HEK293T (cell line): ENCODE measurements at regions not wholly inside any gene's neighbourhood (a gene's known extent, or its start where the extent isn't known, plus 50 kb on each side); places are given as distances from the start of the nearest gene placed in this dataset.

Experiments
- CTCF ChIA-PET: fragments of 350-600 bp; formaldehyde crosslinking; extraction: SDS; loops from one replicate; lab custom pipeline; 2021; ENCODE audit warnings: antibody characterized with exemption, inconsistent platforms; lab: Yijun Ruan, JAX
- POLR2A ChIA-PET: fragments of 350-600 bp; formaldehyde crosslinking; extraction: SDS; loops from one replicate; lab custom pipeline; 2020; ENCODE audit warnings: antibody characterized with exemption, inconsistent platforms; lab: Yijun Ruan, JAX
- DNase-seq: peaks from one replicate; pipeline ENCODE4 v3.0.0; 2012; ENCODE audit warnings: mixed read lengths; ENCODE audit errors: extremely low spot score
- ARNT ChIP-seq: fragments of 450-650 bp; IDR thresholded peaks from 2 replicates; pipeline ENCODE4 v1.6.1; 2017; ENCODE audit warnings: mild to moderate bottlenecking
- BHLHE40 ChIP-seq: fragments of 450-650 bp; IDR thresholded peaks from 2 replicates; pipeline ENCODE4 v1.6.1; 2016; ENCODE audit warnings: mild to moderate bottlenecking, moderate library complexity, borderline replicate concordance
- CTBP1 ChIP-seq: fragments of 450-650 bp; IDR thresholded peaks from 2 replicates; pipeline ENCODE4 v1.6.1; 2016; ENCODE audit warnings: borderline replicate concordance
- ELF4 ChIP-seq: fragments of 450-650 bp; IDR thresholded peaks from 2 replicates; pipeline ENCODE4 v1.6.1; 2017; ENCODE audit warnings: antibody characterized with exemption
- FOXA1 ChIP-seq: fragments of 450-650 bp; IDR thresholded peaks from 2 replicates; pipeline ENCODE4 v1.6.1; 2016; ENCODE audit warnings: mild to moderate bottlenecking
- FOXK2 ChIP-seq: fragments of 450-650 bp; IDR thresholded peaks from 2 replicates; pipeline ENCODE4 v1.6.1; 2016; ENCODE audit warnings: mild to moderate bottlenecking
- FOXM1 ChIP-seq: fragments of 450-650 bp; IDR thresholded peaks from 2 replicates; pipeline ENCODE4 v1.6.1; 2017; ENCODE audit warnings: mild to moderate bottlenecking, borderline replicate concordance
- HDGF ChIP-seq: fragments of 450-650 bp; IDR thresholded peaks from 2 replicates; pipeline ENCODE4 v1.6.1; 2017; ENCODE audit warnings: antibody characterized with exemption, borderline replicate concordance
- L3MBTL2 ChIP-seq: fragments of 450-650 bp; conservative IDR thresholded peaks from 2 replicates; pipeline ENCODE4 v1.6.1; 2016; ENCODE audit warnings: mild to moderate bottlenecking
- LEF1 ChIP-seq: fragments of 450-650 bp; IDR thresholded peaks from 2 replicates; pipeline ENCODE4 v1.6.1; 2017; ENCODE audit warnings: mild to moderate bottlenecking, borderline replicate concordance
- NFRKB ChIP-seq: fragments of 450-650 bp; IDR thresholded peaks from 2 replicates; pipeline ENCODE4 v1.6.1; 2016; ENCODE audit warnings: mild to moderate bottlenecking, moderate library complexity
- PKNOX1 ChIP-seq: fragments of 450-650 bp; IDR thresholded peaks from 2 replicates; pipeline ENCODE4 v1.6.1; 2016
- SP1 ChIP-seq: fragments of 450-650 bp; IDR thresholded peaks from 2 replicates; pipeline ENCODE4 v1.6.1; 2017
- SUZ12 ChIP-seq: fragments of 450-650 bp; IDR thresholded peaks from 2 replicates; pipeline ENCODE4 v1.6.1; 2016; ENCODE audit warnings: mild to moderate bottlenecking
- TARDBP ChIP-seq: fragments of 450-650 bp; IDR thresholded peaks from 2 replicates; pipeline ENCODE4 v1.6.1; 2016
- ZNF384 ChIP-seq: fragments of 450-650 bp; IDR thresholded peaks from 2 replicates; pipeline ENCODE4 v1.6.1; 2016

- CTCF ChIA-PET = no interaction called here
- POLR2A ChIA-PET = no interaction called here
- TF ChIP-seq PKNOX1 = no peak
- TF ChIP-seq FOXM1 = no peak
- TF ChIP-seq LEF1 = no peak
- no peak for TF ChIP-seq SP1
- DNase-seq = no peak
Observed at GRCh38 chr4:30783751-30784150, 63.6 kb downstream of the PCDH7 start.

GRCh38 chr4:30789219-30789671, 69.1 kb downstream of the PCDH7 start:
- peak; percentile 6 for DNase-seq
- CTCF ChIA-PET = no interaction called here
- POLR2A ChIA-PET = no interaction called here
- TF ChIP-seq ZNF384 (0 out of 2 replicates have a peak, but pooled peaks have one; percentile 10), SP1 (no peak)

- ChIA-PET POLR2A (no interaction called here), CTCF (no interaction called here)
- no peak for DNase-seq
- TF ChIP-seq FOXM1 (no peak), PKNOX1 (no peak), NFRKB (no peak), SP1 (no peak), ZNF384 (no peak), L3MBTL2 (no peak), FOXK2 (no peak), TARDBP (no peak), LEF1 (no peak), HDGF (no peak), FOXA1 (no peak), ARNT (no peak), ELF4 (no peak), CTBP1 (no peak), SUZ12 (no peak), BHLHE40 (no peak)
Observed at GRCh38 chr4:30790123-30790522, 70.0 kb downstream of the PCDH7 start.

GRCh38 chr4:30790998-30791397, 70.8 kb downstream of the PCDH7 start:
- no peak for DNase-seq
- ChIA-PET POLR2A (no interaction called here), CTCF (no interaction called here)
- TF ChIP-seq ARNT (no peak), CTBP1 (no peak), NFRKB (no peak), FOXA1 (no peak), SUZ12 (no peak), FOXK2 (no peak), LEF1 (no peak), PKNOX1 (no peak), L3MBTL2 (no peak), SP1 (no peak), ZNF384 (no peak), FOXM1 (no peak), ELF4 (no peak), TARDBP (no peak), HDGF (no peak), BHLHE40 (no peak)

GRCh38 chr4:30792601-30793000, 72.4 kb downstream of the PCDH7 start:
- ChIA-PET CTCF (no interaction called here), POLR2A (no interaction called here)
- DNase-seq = no peak
- TF ChIP-seq SP1 (no peak), HDGF (no peak), LEF1 (no peak), BHLHE40 (no peak), PKNOX1 (no peak), FOXM1 (no peak), SUZ12 (no peak)

- CTCF ChIA-PET = no interaction called here
- POLR2A ChIA-PET = no interaction called here
- DNase-seq = no peak
- TF ChIP-seq ELF4 (no peak), SUZ12 (no peak), HDGF (no peak), FOXA1 (no peak), LEF1 (no peak), FOXK2 (no peak), ARNT (no peak), BHLHE40 (no peak), ZNF384 (no peak), SP1 (no peak), FOXM1 (no peak), TARDBP (no peak)
Observed at GRCh38 chr4:30801876-30802275, 81.7 kb downstream of the PCDH7 start.
